ENCODE measurements at regions not wholly inside any gene's neighbourhood (a gene's known extent, or its start where the extent isn't known, plus 50 kb on each side); places are given as distances from the start of the nearest gene placed in this dataset.

GRCh38 chr15:27623149-27623548, 476.0 kb downstream of the OCA2 start:
- no peak for TF ChIP-seq POLR2A (IDR thresholded peaks at IDR 0.05)
- TF ChIP-seq CTCF (IDR thresholded peaks at IDR 0.05) = no peak
- no peak for TF ChIP-seq EP300 (IDR thresholded peaks at IDR 0.05)
